ENCODE measurements at regions not wholly inside any gene's neighbourhood (a gene's known extent, or its start where the extent isn't known, plus 50 kb on each side); places are given as distances from the start of the nearest gene placed in this dataset.

GRCh38 chr6:156113631-156114030 is 658.0 kb upstream of the NOX3 start:
- TF ChIP-seq GATA3 (IDR thresholded peaks at IDR 0.05; ENCODE audit: low read depth, low read length): no peak
- TF ChIP-seq GATA2 (IDR thresholded peaks at IDR 0.05; ENCODE audit: low read depth, low read length): no peak

- TF ChIP-seq GATA3 (IDR thresholded peaks at IDR 0.05; ENCODE audit: low read depth, low read length): no peak
- no peak for TF ChIP-seq GATA2 (IDR thresholded peaks at IDR 0.05; ENCODE audit: low read depth, low read length)
Observed at GRCh38 chr6:156111913-156112312, 656.3 kb upstream of the NOX3 start.

GRCh38 chr6:156110249-156110648 is 654.6 kb upstream of the NOX3 start:
- no peak for TF ChIP-seq GATA3 (IDR thresholded peaks at IDR 0.05; ENCODE audit: low read depth, low read length)
- TF ChIP-seq GATA2 (IDR thresholded peaks at IDR 0.05; ENCODE audit: low read depth, low read length): no peak

GRCh38 chr6:156109713-156110112 is 654.1 kb upstream of the NOX3 start:
- no peak for TF ChIP-seq GATA2 (IDR thresholded peaks at IDR 0.05; ENCODE audit: low read depth, low read length)
- no peak for TF ChIP-seq GATA3 (IDR thresholded peaks at IDR 0.05; ENCODE audit: low read depth, low read length)

- no peak for TF ChIP-seq GATA3 (IDR thresholded peaks at IDR 0.05; ENCODE audit: low read depth, low read length)
- no peak for TF ChIP-seq GATA2 (IDR thresholded peaks at IDR 0.05; ENCODE audit: low read depth, low read length)
Observed at GRCh38 chr6:156107624-156108101, 652.0 kb upstream of the NOX3 start.

- TF ChIP-seq GATA3 (IDR thresholded peaks at IDR 0.05; ENCODE audit: low read depth, low read length) (no peak), GATA2 (IDR thresholded peaks at IDR 0.05; ENCODE audit: low read depth, low read length) (no peak)
Observed at GRCh38 chr6:156102129-156102528, 646.5 kb upstream of the NOX3 start.

- no peak for TF ChIP-seq GATA2 (IDR thresholded peaks at IDR 0.05; ENCODE audit: low read depth, low read length)
- TF ChIP-seq GATA3 (IDR thresholded peaks at IDR 0.05; ENCODE audit: low read depth, low read length): no peak
Observed at GRCh38 chr6:156098839-156099238, 643.2 kb upstream of the NOX3 start.

- TF ChIP-seq GATA2 (IDR thresholded peaks at IDR 0.05; ENCODE audit: low read depth, low read length): no peak
- no peak for TF ChIP-seq GATA3 (IDR thresholded peaks at IDR 0.05; ENCODE audit: low read depth, low read length)
Observed at GRCh38 chr6:156087487-156087886, 631.8 kb upstream of the NOX3 start.

GRCh38 chr6:156082012-156082411 is 626.4 kb upstream of the NOX3 start:
- TF ChIP-seq GATA2 (IDR thresholded peaks at IDR 0.05; ENCODE audit: low read depth, low read length) (no peak), GATA3 (IDR thresholded peaks at IDR 0.05; ENCODE audit: low read depth, low read length) (no peak)

- TF ChIP-seq GATA3 (IDR thresholded peaks at IDR 0.05; ENCODE audit: low read depth, low read length) (no peak), GATA2 (IDR thresholded peaks at IDR 0.05; ENCODE audit: low read depth, low read length) (no peak)
Observed at GRCh38 chr6:156080371-156080770, 624.7 kb upstream of the NOX3 start.

- TF ChIP-seq GATA2 (IDR thresholded peaks at IDR 0.05; ENCODE audit: low read depth, low read length): no peak
- no peak for TF ChIP-seq GATA3 (IDR thresholded peaks at IDR 0.05; ENCODE audit: low read depth, low read length)
Observed at GRCh38 chr6:156068881-156069280, 613.2 kb upstream of the NOX3 start.

- TF ChIP-seq GATA3 (IDR thresholded peaks at IDR 0.05; ENCODE audit: low read depth, low read length) (no peak), GATA2 (IDR thresholded peaks at IDR 0.05; ENCODE audit: low read depth, low read length) (no peak)
Observed at GRCh38 chr6:156065849-156066248, 610.2 kb upstream of the NOX3 start.

- TF ChIP-seq GATA2 (IDR thresholded peaks at IDR 0.05; ENCODE audit: low read depth, low read length): no peak
- no peak for TF ChIP-seq GATA3 (IDR thresholded peaks at IDR 0.05; ENCODE audit: low read depth, low read length)
Observed at GRCh38 chr6:156062091-156062563, 606.5 kb upstream of the NOX3 start.

- no peak for TF ChIP-seq GATA2 (IDR thresholded peaks at IDR 0.05; ENCODE audit: low read depth, low read length)
- no peak for TF ChIP-seq GATA3 (IDR thresholded peaks at IDR 0.05; ENCODE audit: low read depth, low read length)
Observed at GRCh38 chr6:156061465-156061864, 605.8 kb upstream of the NOX3 start.

- no peak for TF ChIP-seq GATA2 (IDR thresholded peaks at IDR 0.05; ENCODE audit: low read depth, low read length)
- no peak for TF ChIP-seq GATA3 (IDR thresholded peaks at IDR 0.05; ENCODE audit: low read depth, low read length)
Observed at GRCh38 chr6:156060013-156060412, 604.4 kb upstream of the NOX3 start.

GRCh38 chr6:156058356-156058755 is 602.7 kb upstream of the NOX3 start:
- TF ChIP-seq GATA3 (IDR thresholded peaks at IDR 0.05; ENCODE audit: low read depth, low read length): no peak
- no peak for TF ChIP-seq GATA2 (IDR thresholded peaks at IDR 0.05; ENCODE audit: low read depth, low read length)
